CD4-positive, alpha-beta T cell treated with Interleukin-17A for 4 hours (primary cell): ENCODE measurements at regions not wholly inside any gene's neighbourhood (a gene's known extent, or its start where the extent isn't known, plus 50 kb on each side); places are given as distances from the start of the nearest gene placed in this dataset.

Experiments used
- DNase-seq: peaks from one replicate; pipeline ENCODE4 v3.0.0-alpha.2; 2020; ENCODE audit warnings: mixed read lengths

- no peak for DNase-seq
Observed at GRCh38 chr17:72344613-72345012, 223.8 kb downstream of the SOX9 start.

DNA sequence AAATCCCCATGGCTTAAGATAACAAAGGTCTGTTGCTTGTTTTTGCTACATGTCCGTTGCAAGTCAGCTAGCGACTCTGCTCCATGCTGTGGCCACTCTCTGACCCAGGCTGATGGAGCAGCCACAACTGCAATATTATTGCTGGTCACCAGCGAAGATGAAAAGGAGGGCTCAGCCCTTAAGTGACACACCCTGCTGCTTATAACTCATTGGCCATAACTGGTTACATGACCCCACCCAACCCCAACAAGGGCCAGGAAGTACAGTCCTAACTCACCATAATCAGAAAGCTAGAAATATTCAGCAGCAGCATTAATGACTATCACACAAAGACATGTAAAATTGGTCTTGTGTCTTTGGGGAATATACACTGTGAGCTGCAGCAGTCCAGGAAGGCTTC lies 224.3 kb downstream of the SOX9 start:
- no peak for DNase-seq

DNA sequence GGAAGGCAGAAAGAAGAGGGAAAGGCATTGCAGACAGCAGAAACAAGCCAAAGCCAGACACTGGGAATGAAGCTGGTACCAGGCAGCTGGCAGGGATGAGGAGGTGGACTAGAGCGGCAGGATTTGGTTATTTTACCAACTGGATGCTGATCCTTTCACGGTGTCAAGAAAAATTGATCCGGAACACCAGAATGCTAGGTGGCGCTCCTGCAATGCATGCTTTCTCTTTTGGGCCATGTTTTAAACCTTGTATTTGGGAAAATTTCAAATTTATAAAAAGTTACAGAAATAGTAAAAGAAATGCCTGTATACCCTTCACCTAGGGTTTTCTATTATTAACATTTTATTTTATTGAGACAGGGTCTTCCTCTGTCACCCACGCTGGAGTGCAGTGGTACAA lies 224.7 kb downstream of the SOX9 start:
- DNase-seq: no peak

GRCh38 chr17:72346306-72346705 lies 225.5 kb downstream of the SOX9 start:
- no peak for DNase-seq

- DNase-seq: no peak
Observed at GRCh38 chr17:72349011-72349410, 228.2 kb downstream of the SOX9 start.

DNA sequence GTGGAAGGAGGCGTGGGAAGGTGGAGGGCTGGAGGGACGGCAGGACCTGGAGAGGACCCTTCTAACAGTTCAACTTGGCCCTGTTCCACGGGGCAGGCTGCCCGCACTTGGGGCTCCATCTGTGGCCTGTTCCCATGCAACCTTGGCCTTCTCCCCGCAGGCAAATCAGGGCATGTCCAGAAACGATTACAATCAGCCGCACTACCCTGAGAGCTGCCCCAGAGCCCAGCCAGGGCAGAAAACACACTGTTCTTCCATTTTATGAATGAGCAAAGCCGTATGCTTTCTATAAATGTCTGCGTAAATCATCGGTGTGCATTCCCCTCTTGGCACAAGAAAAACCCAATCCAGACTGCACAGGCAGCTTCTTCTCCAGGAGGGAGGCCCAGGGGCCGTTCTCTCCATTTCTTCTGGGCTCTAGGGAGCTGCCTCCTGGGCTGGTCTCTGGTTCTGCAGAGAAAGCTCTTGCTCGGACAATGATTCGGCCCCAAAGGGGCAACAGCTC lies 228.7 kb downstream of the SOX9 start:
- no peak for DNase-seq

DNA sequence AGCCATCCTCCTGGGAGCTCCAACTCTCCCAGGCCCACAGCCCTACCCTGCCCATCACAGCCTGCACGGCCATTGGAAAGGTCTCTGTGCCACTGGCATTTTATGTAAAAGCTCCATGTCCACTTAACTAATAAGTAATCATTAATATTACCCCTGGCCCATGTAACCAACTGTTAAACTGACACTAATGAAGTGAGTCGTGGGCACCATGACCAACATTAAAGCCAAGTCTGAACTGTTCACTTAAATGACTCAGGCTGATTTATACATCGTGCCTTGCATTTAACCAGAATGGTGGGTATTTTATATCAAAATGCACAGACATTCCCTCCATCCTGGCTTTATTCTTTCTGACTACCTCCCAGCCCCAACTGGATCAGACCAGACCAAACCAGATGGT lies 229.3 kb downstream of the SOX9 start:
- DNase-seq: no peak

DNA sequence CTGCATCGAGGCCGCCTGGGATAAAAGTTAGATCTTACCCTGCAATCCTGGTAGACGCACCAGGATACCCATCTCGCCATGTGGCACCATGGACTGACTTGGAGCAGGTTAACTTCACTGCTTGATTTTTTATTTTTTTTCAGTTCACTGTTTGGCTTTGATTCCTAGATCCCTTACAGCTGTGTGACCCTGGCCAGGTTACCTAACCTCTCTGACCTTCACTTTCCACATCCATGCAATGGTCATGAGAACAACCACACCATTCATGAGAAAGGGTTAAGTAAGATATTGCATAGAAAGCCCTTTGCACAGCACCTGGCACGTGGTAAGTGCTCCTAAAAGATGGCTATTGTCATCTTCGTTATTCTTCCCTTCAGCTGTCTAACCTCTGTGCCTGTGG lies 230.5 kb downstream of the SOX9 start:
- DNase-seq: no peak

DNA sequence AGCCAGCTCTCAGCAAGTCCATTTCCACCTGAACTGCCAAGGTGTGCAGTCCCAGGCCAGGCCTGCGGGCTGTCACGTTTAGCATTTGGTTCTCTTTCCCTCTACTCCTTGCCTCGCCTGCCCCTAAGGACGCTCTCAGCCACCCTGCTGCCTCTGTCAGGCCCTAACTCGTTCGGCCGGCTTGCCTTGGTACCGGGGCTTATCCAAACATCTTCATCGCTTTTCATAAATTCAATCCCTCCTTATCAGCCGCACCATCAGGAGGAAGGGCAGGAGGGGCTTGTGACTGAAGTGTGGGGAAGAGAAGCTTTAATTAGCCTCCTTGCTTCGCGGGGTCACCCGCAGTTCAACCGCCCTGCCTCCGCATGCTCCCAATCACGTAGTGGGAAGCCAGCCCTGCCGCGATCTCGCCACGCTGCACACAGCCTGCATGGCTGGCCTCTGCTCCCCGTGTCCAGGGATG lies 231.1 kb downstream of the SOX9 start:
- no peak for DNase-seq

- DNase-seq: no peak
Observed at GRCh38 chr17:72353502-72353901, 232.7 kb downstream of the SOX9 start.

- no peak for DNase-seq
Observed at GRCh38 chr17:72354071-72354470, 233.3 kb downstream of the SOX9 start.

GRCh38 chr17:72357764-72358365 lies 237.0 kb downstream of the SOX9 start:
- no peak for DNase-seq

- no peak for DNase-seq
Observed at GRCh38 chr17:72358465-72358864, 237.6 kb downstream of the SOX9 start.

- DNase-seq: no peak
Observed at GRCh38 chr17:72359274-72359673, 238.5 kb downstream of the SOX9 start.

- DNase-seq: no peak
Observed at GRCh38 chr17:72359811-72360210, 239.0 kb downstream of the SOX9 start.

DNA sequence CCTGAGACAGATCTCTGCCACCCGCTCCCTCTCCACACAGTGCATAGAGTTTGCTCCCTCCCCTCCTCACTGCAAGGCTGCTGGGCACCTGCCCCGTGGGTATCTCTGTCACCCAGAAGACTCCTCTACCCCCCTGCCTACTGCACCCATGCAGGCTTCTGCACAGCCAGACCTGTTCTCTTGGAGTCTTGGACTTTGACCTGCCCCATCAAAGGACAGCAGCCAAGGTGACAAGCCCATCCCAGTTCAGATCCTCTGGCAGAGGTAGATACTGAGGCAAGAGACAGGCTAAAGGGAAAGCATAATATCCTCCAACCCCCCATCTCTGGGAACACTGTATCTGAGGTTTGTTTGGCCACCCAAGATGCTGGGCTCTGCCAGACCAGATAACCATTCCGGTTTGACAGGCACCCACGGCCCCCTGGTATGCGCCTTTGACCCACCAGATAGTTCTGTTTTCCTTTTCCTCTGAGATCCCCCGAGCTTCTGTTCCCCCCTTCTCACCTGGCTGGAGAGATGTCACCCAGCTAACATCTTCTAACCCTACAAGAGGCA lies 239.6 kb downstream of the SOX9 start:
- DNase-seq: no peak

GRCh38 chr17:72361892-72362291 lies 241.1 kb downstream of the SOX9 start:
- no peak for DNase-seq

DNA sequence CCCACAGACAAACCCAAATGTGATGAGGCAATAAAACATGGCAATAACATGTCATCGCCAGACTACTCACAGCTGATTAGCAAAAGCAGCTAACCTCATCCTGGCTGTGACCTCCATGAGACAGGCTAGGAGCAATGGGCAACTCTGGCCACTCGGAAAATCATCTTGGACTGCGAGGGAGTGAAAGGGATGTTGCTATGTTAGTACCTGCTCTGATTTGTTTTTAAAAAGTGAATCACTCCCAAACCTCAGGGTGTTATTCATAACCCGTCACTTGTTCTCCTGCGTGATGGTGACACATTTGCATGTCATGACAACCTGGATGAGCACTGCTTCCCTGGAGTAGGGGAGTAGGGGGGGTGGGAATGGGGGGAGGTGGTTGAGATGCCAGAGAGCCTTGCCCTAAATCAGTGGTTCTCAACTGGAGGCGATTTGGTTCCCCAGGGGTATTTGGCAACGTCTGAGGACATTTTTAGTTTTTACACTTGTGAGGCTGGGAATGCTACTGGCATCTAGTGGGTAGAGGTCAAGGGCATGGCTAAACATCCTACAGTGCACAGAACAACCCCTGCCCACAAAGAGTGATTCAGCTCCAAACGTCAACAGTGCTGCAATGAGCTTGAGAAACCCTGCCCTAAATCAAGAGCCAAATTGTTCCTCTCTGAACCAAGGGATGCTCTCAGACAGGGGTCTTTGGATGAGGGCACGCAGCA lies 241.7 kb downstream of the SOX9 start:
- no peak for DNase-seq

GRCh38 chr17:72363089-72363610 lies 242.3 kb downstream of the SOX9 start:
- DNase-seq: no peak

DNA sequence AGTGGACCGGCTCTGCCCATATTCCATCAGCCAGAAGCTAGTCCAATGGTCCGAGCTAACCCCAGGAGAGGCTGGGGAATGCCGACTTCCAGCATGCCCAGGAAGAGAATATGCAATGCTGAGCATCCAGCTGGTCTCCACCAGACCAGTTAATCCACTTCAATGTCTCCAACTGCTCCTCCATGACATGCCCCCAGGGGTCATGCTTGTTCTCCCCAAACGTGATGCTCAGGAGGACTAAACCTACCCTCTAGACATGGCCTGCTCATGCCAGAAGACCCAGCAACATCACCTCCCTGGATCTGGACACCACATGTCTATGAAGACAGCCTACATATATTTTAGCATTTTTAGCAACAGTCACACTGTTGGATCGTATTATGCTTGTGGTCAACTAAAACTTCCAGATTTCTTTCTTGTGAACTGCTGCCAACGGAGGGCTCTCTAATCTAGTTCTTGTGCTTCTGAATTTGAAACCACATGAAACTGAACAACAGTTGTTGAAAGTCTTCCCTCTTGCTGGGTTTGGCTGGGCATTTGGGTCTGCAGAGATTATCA lies 245.1 kb downstream of the SOX9 start:
- DNase-seq: no peak

GRCh38 chr17:72366626-72367025 lies 245.8 kb downstream of the SOX9 start:
- no peak for DNase-seq

- no peak for DNase-seq
Observed at GRCh38 chr17:72368191-72368590, 247.4 kb downstream of the SOX9 start.

- DNase-seq: no peak
Observed at GRCh38 chr17:72369366-72369765, 248.5 kb downstream of the SOX9 start.

GRCh38 chr17:72370819-72371218 lies 250.0 kb downstream of the SOX9 start:
- DNase-seq: no peak
